Natural killer cell treated with Interleukin-12 subunit alpha and Interleukin-12 subunit beta and Interleukin-15 and Interleukin-18, amount 100 ng/mL, for 72 hours (primary cell): ENCODE measurements at regions not wholly inside any gene's neighbourhood (a gene's known extent, or its start where the extent isn't known, plus 50 kb on each side); places are given as distances from the start of the nearest gene placed in this dataset.
A peak's percentile ranks its signal among the peaks of the same experiment; 100 is the strongest.

Source experiments
- ATAC-seq, 2 donors: fragments of 150-1000 bp; cut with Tn5 transposase in 1 of 2; sonication (Bioruptor Pico), chemical (Tn5 transposase) in 1 of 2; 2 replicates each; pipeline ENCODE4 v1.10.0; 2021
- DNase-seq: peaks from one replicate; pipeline ENCODE4 v3.0.0; 2022; ENCODE audit warnings: low spot score
- H3K27ac Mint-ChIP-seq, 2 donors: 1 replicate in 1 of 2; 2 replicates in 1 of 2; pipeline ENCODE4 v1.8.0; 2022; ENCODE audit warnings: mixed read lengths in 2 of 2, mild to moderate bottlenecking in 1 of 2, moderate library complexity in 1 of 2
- H3K27me3 Mint-ChIP-seq, 2 donors: 1 replicate in 1 of 2; 2 replicates in 1 of 2; pipeline ENCODE4 v1.8.0; 2022; ENCODE audit warnings: mixed read lengths in 2 of 2
- H3K36me3 Mint-ChIP-seq: one replicate; pipeline ENCODE4 v1.8.0; 2022; ENCODE audit warnings: mixed read lengths
- H3K4me1 Mint-ChIP-seq, 2 donors: 1 replicate in 1 of 2; 2 replicates in 1 of 2; pipeline ENCODE4 v1.8.0; 2022; ENCODE audit warnings: low read depth in 2 of 2, mixed read lengths in 2 of 2, mild to moderate bottlenecking in 1 of 2
- H3K4me3 Mint-ChIP-seq: one replicate; pipeline ENCODE4 v1.8.0; 2022; ENCODE audit warnings: mixed read lengths
- H3K9me3 Mint-ChIP-seq: 2 replicates; pipeline ENCODE4 v1.8.0; 2022; ENCODE audit warnings: mixed read lengths

DNA sequence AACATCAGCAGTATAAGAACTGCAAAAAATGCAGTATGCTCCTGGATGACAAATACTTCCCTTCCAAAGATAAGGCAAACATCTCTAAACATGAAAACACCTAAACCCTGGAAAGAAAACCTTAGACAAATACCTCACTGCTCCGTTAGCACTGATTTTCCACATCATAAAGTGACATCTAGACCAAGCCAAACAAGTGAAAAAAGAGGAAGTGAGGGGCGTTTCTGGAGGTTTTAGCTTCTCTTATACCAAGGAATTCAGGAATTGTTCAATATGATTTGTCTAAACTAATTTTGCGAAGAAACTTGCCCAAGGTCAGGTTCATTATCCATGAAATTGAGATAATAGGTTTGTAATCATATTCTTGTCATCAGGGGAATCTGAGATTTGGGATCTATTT is 279.7 kb downstream of the ADRA2A start:
- no peak overlapping the region for H3K27ac Mint-ChIP-seq
- no peaks in the 10 kb centered on the region for H3K9me3 Mint-ChIP-seq
- H3K4me3 Mint-ChIP-seq, result no peak overlapping the region
- no peaks in the 10 kb centered on the region for H3K36me3 Mint-ChIP-seq
- ATAC-seq, result no peak
- DNase-seq, result no peak
- H3K4me1 Mint-ChIP-seq, result no peaks in the 10 kb centered on the region
- H3K27me3 Mint-ChIP-seq, result peaks cover 16 to 59% of the 10 kb centered on the region in 2 donors

DNA sequence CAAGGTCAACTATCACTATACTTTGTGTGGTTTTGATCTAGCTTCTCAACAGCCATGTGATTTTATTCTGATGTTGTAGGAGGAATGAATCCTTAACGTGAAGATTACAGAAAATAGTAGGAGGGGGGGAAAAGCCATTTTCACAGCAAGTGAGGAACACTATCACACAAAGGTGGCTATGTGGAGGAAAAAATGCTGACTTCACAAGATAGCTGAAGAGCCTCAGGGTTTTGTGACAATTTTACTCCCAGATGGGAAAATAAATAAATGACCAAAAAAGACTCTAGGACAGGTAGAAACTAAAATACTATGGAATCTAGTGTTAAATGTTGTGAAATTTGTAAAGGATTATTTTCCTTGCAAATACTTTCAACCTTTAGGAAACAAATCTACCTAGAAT is 281.0 kb downstream of the ADRA2A start:
- Mint-ChIP-seq H3K4me1 (no peaks in the 10 kb centered on the region), H3K36me3 (no peaks in the 10 kb centered on the region), H3K4me3 (no peak overlapping the region), H3K27ac (no peak overlapping the region), H3K27me3 (peaks cover 10 to 52% of the 10 kb centered on the region in 2 donors), H3K9me3 (no peaks in the 10 kb centered on the region)
- DNase-seq (no peak), ATAC-seq (no peak)

DNA sequence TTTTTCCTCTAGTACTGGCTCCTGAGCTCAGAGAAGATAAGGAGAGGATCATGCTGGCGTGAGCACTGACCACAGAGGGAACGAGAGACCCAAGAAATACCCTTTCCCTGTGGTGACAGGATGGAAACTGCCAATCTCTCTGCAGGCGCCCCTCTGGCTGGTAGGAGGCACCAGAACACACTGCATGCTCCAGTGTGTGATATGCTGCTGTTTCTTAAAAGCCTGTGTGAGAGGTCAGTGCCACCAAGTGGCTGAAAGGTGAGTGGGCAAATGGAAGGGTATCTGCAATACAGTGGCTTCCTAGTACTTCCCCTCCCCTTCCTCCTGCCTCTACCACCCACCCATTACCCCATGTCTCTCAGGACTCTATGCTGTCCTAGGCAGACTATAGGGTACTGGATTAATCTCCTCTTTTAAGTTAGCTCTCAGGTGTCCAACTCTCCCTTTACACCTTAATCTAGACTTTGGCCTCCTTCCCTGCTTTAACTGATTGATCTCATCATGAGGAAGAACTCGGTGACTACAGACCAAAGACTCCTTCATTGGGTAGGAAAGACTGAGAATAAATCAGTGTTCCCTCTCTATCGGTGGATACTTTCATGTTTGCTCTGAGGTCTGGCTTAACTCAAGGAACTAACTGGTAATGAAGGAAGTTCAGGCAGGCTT is 283.6 kb downstream of the ADRA2A start:
- H3K27ac Mint-ChIP-seq, result no peak overlapping the region
- no peak overlapping the region for H3K4me3 Mint-ChIP-seq
- H3K36me3 Mint-ChIP-seq, result no peaks in the 10 kb centered on the region
- DNase-seq, result no peak
- peaks cover 13 to 30% of the 10 kb centered on the region in 2 donors for H3K27me3 Mint-ChIP-seq
- H3K9me3 Mint-ChIP-seq, result no peaks in the 10 kb centered on the region
- ATAC-seq, result peak in 1 of 2 donors; percentile 24
- H3K4me1 Mint-ChIP-seq, result no peaks in the 10 kb centered on the region

DNA sequence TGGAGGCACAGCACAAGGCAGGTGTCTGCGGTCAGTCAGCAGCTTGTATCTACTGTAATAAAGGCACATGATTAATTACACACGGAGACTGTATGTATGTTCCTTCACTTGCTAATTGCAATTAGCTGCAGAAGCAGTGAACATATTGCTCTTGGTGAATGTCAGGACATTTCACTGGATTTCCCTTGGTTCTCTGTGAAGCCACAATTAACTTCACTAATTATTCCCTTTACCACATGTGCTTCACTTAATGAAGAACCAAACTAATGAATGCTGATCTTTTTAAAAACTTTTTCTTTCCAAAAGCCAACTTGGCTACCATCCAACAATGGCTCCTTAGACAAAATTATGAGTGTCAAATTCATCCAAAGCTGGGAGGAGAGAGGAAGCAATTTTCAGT is 290.7 kb downstream of the ADRA2A start:
- Mint-ChIP-seq H3K27me3 (peaks cover 0 to 6% of the 10 kb centered on the region in 2 donors), H3K9me3 (no peaks in the 10 kb centered on the region), H3K36me3 (no peaks in the 10 kb centered on the region), H3K27ac (no peak overlapping the region), H3K4me3 (no peak overlapping the region), H3K4me1 (no peaks in the 10 kb centered on the region)
- DNase-seq (no peak), ATAC-seq (no peak)

DNA sequence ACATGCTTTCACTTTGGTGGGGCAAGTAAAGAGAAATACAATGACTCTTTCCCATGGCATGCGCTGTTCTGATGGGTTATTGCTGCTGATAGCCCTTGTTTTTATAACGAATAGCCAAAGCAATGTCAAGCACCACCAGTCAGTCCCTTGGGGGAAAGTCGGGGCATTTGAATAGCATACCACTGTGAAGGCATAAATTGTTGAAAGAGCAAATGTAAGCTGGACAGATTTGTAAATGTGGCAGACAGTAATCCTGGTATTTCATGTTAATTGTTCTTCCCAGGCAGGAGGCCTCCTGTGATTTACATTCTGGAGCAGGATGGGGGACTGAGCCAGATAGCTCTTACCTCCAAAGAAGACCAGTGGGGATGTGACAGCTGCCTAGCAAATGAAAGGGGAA is 293.3 kb downstream of the ADRA2A start:
- Mint-ChIP-seq H3K27ac (no peak overlapping the region), H3K4me3 (no peak overlapping the region), H3K36me3 (no peaks in the 10 kb centered on the region), H3K27me3 (no peaks in the 10 kb centered on the region), H3K9me3 (no peaks in the 10 kb centered on the region), H3K4me1 (no peaks in the 10 kb centered on the region)
- ATAC-seq, result no peak
- no peak for DNase-seq

DNA sequence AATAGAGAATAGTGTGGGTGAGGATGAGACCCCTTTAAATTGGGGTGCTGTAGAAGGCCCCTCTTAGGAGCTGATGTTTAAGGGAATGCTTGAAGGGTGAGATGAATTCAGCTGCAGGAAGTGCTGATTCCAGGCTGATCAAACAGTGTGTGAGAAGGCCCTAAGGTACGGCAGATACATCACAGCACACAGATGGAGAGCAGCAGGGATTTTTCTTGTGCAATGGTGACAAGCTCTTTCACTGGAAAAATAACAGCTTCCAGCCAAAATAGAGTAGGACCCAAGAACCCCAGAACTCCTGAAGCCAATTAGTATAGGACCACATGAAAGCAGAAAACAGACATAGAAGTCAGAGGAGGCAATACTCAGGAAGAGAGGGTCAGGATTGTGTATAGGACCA is 296.9 kb downstream of the ADRA2A start:
- Mint-ChIP-seq H3K4me3 (no peak overlapping the region), H3K27me3 (no peaks in the 10 kb centered on the region), H3K27ac (no peak overlapping the region), H3K36me3 (no peaks in the 10 kb centered on the region), H3K9me3 (peaks cover 3% of the 10 kb centered on the region), H3K4me1 (no peaks in the 10 kb centered on the region)
- DNase-seq (no peak), ATAC-seq (no peak)

DNA sequence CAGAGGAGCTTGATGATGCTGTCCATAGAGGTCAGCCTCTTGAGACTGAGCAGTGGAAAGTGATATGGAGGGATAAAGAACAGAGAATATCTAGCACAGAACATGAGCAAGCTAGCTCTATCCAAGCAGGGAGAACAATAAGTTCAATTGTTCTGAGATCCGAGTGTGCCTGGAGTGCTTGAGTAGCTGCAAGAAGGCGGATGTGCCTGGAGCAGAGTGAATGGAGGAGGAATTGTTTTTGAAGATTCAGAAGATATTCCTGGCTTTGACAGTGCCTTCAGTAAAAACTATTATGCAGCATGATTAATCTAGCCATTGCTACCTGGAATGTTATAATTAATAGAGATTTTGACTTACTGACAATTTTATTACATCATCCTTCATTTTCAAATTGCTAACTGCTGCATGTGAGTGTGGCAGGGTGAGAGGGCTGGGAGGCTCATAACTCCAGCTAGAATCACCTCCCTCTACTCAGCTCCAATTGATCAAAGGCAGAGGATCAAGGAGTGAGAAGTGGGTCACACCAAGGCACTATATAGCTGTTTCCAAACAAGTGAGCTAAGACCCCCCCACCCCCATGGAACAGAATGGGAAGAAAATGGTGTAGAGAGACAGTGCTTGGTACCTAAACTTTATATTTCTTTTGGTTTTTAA is 302.8 kb downstream of the ADRA2A start:
- no peak for ATAC-seq
- Mint-ChIP-seq H3K4me1 (no peaks in the 10 kb centered on the region), H3K27ac (no peak overlapping the region)

DNA sequence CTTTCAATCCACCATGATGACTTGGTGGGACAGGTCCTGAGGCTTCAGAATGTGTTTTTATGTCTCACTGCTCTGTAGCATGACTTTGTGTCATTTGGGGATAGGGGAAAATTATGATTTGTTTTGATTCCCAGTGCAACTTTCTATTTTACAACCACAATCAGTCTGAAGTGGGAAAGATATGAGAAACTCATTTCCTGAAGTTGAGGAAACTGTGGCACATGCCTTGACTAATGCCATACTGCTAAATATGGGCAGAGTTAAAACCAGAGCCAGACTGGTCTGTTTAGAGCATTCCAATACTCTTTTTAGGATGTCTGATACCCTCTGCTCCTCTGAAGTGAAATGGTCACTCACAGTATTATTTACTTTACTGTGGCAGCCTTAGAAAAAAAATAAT is 307.7 kb downstream of the ADRA2A start:
- Mint-ChIP-seq H3K36me3 (no peaks in the 10 kb centered on the region), H3K4me3 (no peak overlapping the region), H3K27me3 (peaks cover 4 to 18% of the 10 kb centered on the region in 2 donors), H3K9me3 (peaks cover 6% of the 10 kb centered on the region), H3K4me1 (no peaks in the 10 kb centered on the region), H3K27ac (no peak overlapping the region)
- DNase-seq, result no peak
- ATAC-seq, result no peak

More for the DNA sequence above, 302.8 kb downstream of the ADRA2A start:
- Mint-ChIP-seq H3K9me3 (peaks cover 3% of the 10 kb centered on the region), H3K4me3 (no peak overlapping the region), H3K36me3 (no peaks in the 10 kb centered on the region), H3K27me3 (peaks cover 0 to 10% of the 10 kb centered on the region in 2 donors)
- DNase-seq, result no peak

DNA sequence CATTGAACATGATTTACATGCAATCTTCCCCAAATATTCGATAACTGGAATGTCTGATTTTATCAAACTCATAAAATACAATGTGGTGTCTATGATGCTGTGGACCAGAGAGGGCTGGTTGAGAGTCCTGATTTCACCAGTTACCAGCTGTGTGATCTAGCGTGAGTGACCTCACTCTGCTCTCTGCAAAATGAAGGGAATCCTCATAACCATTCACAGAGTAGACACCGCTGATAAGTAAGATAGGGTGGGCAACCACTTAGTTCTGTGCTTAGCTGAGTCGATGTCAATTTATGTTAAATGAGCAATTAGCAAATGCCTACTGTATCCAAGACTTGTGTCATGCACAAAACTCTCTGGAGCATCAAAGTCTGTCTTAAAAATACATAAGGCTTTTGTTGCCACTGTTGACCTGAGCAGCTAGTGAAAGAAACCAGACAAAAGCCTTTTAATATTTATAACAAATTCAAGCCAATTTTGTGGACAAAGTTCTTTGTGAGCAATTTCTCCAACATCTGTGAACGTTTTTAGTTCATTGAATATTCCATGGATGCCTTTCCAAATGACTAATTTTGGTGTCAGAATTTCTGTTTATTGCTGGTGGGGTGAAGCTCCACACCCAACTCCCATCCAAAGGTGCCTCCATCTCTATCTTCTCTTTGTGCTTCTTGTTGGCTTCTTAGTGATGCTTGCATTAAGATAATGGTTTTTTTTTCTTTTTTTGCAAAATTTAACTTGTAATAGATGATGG is 314.2 kb downstream of the ADRA2A start:
- Mint-ChIP-seq H3K4me1 (no peaks in the 10 kb centered on the region), H3K4me3 (no peak overlapping the region), H3K36me3 (no peaks in the 10 kb centered on the region), H3K27ac (no peak overlapping the region), H3K9me3 (peaks cover 6% of the 10 kb centered on the region), H3K27me3 (peaks cover 4 to 8% of the 10 kb centered on the region in 2 donors)
- ATAC-seq (no peak), DNase-seq (no peak)

DNA sequence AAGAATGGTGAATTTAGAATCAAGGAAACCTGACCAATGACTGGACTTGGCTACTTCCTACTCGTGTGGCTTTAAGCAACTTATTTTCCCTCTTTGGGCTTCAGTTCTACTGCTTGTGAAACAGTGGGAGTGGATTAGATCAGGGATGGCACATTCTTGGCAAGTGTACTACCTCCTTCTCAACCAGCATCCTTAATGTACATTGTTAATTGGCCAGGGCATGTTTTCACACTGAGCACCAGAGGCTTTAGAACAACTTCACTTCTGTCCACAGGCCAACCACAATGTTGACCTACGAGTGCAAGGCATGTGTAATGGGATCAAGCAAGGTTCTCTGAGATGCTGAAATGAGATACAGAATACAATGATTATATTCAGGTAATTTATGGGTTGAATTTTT is 315.3 kb downstream of the ADRA2A start:
- Mint-ChIP-seq H3K27me3 (peaks cover 1 to 10% of the 10 kb centered on the region in 2 donors), H3K4me3 (no peak overlapping the region)

DNA sequence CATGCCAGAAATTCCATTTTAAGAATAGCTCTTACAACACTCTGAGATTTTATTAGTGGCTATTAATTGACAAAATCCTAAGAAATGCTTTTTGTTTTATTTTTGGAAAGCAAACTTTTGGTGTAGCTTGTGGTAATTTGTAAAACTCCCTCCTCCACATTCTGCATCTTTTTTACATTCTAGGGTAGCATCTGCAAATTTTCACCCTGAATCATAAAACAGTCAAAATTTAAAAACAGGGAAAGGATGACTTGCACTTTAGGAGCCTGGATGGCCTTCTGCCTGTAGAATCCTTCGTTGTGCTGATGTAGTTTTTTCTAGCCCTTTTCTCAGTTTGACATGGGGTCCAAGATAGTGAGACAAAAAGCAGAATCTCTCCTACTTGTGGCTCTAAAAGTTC is 316.1 kb downstream of the ADRA2A start:
- no peak for DNase-seq
- Mint-ChIP-seq H3K4me3 (no peak overlapping the region), H3K9me3 (no peaks in the 10 kb centered on the region), H3K36me3 (no peaks in the 10 kb centered on the region), H3K27ac (no peak overlapping the region), H3K4me1 (no peaks in the 10 kb centered on the region), H3K27me3 (peaks cover 0 to 8% of the 10 kb centered on the region in 2 donors)
- no peak for ATAC-seq

More for the DNA sequence above, 315.3 kb downstream of the ADRA2A start:
- H3K27ac Mint-ChIP-seq, result no peak overlapping the region
- no peak for DNase-seq
- no peaks in the 10 kb centered on the region for H3K36me3 Mint-ChIP-seq
- H3K4me1 Mint-ChIP-seq, result no peaks in the 10 kb centered on the region
- peaks cover 3% of the 10 kb centered on the region for H3K9me3 Mint-ChIP-seq
- ATAC-seq, result no peak

DNA sequence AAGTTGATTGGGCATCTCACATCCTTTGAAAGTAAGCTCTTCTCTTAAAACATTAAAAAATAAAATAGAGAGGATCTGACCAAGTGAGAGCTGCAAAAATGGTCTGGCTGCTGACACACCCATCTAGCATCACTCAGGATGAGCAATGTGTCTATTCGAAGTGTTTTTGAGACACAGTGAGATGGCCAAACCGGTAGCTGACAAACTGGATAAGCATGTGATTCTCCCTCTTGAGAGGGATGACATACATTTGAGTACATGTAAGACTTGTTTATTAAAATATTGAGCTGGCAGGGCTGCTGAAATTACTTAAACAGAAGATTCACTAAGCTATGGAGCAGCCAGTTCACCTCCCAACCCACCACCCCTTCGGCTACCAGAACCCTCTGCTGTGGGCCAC is 333.9 kb downstream of the ADRA2A start:
- Mint-ChIP-seq H3K4me3 (no peak overlapping the region), H3K27me3 (peaks cover 0 to 16% of the 10 kb centered on the region in 2 donors), H3K4me1 (no peaks in the 10 kb centered on the region), H3K36me3 (no peaks in the 10 kb centered on the region), H3K9me3 (no peaks in the 10 kb centered on the region), H3K27ac (no peak overlapping the region)
- ATAC-seq, result no peak
- no peak for DNase-seq

DNA sequence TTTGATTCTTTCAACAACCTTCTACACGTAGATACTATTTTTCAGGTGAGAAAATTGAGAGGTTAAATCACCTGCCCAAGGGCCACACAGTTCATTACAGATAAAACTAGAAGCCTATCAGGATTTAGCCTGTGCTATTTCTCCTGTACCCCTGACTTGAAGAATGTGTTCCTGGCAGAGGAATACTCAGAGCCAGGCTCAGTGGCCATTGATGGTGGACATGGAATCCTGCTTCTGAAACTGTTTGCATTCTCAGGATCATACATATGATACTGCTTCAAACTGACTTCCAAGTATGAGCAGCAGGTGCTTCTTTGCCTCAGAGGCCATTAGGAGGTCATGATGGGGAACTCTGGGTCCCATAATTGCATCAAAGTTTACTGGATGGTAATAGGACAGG is 348.6 kb downstream of the ADRA2A start:
- H3K9me3 Mint-ChIP-seq, result no peaks in the 10 kb centered on the region
- H3K27ac Mint-ChIP-seq, result no peak overlapping the region
- H3K4me3 Mint-ChIP-seq, result no peak overlapping the region
- DNase-seq (no peak), ATAC-seq (no peak)
- no peaks in the 10 kb centered on the region for H3K4me1 Mint-ChIP-seq
- H3K27me3 Mint-ChIP-seq, result peaks cover 0 to 11% of the 10 kb centered on the region in 2 donors
- H3K36me3 Mint-ChIP-seq, result no peaks in the 10 kb centered on the region

DNA sequence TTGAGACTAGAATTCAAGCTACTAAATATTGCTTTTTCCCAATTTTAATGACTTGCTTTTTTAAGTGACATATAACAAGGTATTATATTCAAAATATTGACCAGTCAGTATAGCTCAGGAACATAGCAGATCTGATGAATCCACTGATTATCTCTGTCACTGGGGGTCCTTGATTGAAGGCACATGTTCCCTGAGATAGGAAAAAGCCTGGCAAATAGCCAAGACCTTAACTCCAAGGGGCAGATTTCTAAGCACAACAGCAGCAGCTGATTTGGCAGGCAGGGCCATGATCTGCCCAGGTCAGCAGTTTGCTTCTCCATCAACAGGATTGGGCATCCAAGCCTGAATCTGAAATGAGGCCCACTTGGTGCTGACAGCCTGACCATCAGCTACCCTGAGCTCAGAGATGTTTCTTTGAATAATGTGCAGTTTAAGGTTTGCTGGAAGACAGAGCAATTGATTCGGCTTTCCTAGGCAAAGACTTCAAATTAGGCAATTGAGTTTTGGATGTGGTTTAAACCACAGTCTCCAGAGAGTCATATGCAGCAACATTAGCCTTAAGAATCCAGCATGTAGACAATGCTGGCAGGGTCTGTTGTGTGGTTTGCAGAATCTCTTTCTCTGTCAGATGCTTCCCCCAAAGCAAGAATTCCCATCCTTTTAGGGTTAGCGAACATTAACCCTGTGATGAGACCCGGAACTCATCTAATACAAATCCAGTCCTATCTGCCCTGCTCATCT is 352.6 kb downstream of the ADRA2A start:
- Mint-ChIP-seq H3K36me3 (no peaks in the 10 kb centered on the region), H3K9me3 (no peaks in the 10 kb centered on the region), H3K27me3 (no peaks in the 10 kb centered on the region), H3K4me3 (no peak overlapping the region), H3K4me1 (no peaks in the 10 kb centered on the region), H3K27ac (no peak overlapping the region)
- ATAC-seq (no peak), DNase-seq (no peak)
